A549 (cell line): ENCODE measurements at regions not wholly inside any gene's neighbourhood (a gene's known extent, or its start where the extent isn't known, plus 50 kb on each side); places are given as distances from the start of the nearest gene placed in this dataset.

ENCODE experiments used
- CEBPB ChIP-seq, 2 experiments: fragments of >200 bp in 1 of 2; sonication (Bioruptor Twin) in 1 of 2; formaldehyde crosslinking in 1 of 2; IDR thresholded peaks; 2 replicates each; pipeline ENCODE4 v1.6.1; 2012 to 2016
- ESRRA ChIP-seq: fragments of 150-350 bp; IDR thresholded peaks from 2 replicates; pipeline ENCODE4 v1.6.1; 2014; ENCODE audit warnings: mild to moderate bottlenecking, low read length, borderline replicate concordance
- GATA3 ChIP-seq: IDR thresholded peaks from 2 replicates; pipeline ENCODE4 v1.6.1; 2012; ENCODE audit warnings: borderline replicate concordance
- POLR2A ChIP-seq: IDR thresholded peaks from 2 replicates; pipeline ENCODE4 v1.6.1; 2012; ENCODE audit warnings: mild to moderate bottlenecking, low read length
- POLR2AphosphoS2 ChIP-seq: conservative IDR thresholded peaks from 2 replicates; pipeline ENCODE4 v1.6.1; 2012; ENCODE audit warnings: low read length, improper control_type of control experiment, inconsistent platforms
- RARB ChIP-seq: fragments of 250-450 bp; sonication (Bioruptor Pico); IDR thresholded peaks from 2 replicates; pipeline ENCODE4 v1.8.0; 2021; ENCODE audit warnings: mild to moderate bottlenecking, moderate library complexity
- SMC3 ChIP-seq: fragments of >200 bp; sonication (Bioruptor Twin); formaldehyde crosslinking; IDR thresholded peaks from 3 replicates; pipeline ENCODE4 v1.6.1; 2018; ENCODE audit warnings: inconsistent platforms
- ZSCAN20 ChIP-seq: fragments of 250-450 bp; sonication (Bioruptor Pico); IDR thresholded peaks from 2 replicates; pipeline ENCODE4 v1.8.0; 2022; ENCODE audit warnings: mild to moderate bottlenecking, moderate library complexity
- TF ChIP-seq, protein P1 (sequence below): fragments of >200 bp; sonication (Bioruptor Twin); formaldehyde crosslinking; IDR thresholded peaks from 3 replicates; pipeline ENCODE4 v1.5.1; 2016

- TF ChIP-seq ZSCAN20 (CRISPR knock-in tag) (no peak), SMC3 (no peak), CEBPB (IDR thresholded peaks at IDR 0.05) (no peak), RARB (no peak), POLR2A (no peak), POLR2AphosphoS2 (no peak), GATA3 (no peak), ESRRA (no peak)
- TF ChIP-seq, protein P1, sequence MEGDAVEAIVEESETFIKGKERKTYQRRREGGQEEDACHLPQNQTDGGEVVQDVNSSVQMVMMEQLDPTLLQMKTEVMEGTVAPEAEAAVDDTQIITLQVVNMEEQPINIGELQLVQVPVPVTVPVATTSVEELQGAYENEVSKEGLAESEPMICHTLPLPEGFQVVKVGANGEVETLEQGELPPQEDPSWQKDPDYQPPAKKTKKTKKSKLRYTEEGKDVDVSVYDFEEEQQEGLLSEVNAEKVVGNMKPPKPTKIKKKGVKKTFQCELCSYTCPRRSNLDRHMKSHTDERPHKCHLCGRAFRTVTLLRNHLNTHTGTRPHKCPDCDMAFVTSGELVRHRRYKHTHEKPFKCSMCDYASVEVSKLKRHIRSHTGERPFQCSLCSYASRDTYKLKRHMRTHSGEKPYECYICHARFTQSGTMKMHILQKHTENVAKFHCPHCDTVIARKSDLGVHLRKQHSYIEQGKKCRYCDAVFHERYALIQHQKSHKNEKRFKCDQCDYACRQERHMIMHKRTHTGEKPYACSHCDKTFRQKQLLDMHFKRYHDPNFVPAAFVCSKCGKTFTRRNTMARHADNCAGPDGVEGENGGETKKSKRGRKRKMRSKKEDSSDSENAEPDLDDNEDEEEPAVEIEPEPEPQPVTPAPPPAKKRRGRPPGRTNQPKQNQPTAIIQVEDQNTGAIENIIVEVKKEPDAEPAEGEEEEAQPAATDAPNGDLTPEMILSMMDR, result no peak
Observed at GRCh38 chr5:165149431-165149830, 1644.0 kb downstream of the MAT2B start.
